Suprapubic skin (tissue), 4 donors: ENCODE measurements at regions not wholly inside any gene's neighbourhood (a gene's known extent, or its start where the extent isn't known, plus 50 kb on each side); places are given as distances from the start of the nearest gene placed in this dataset.

Experiments used
- DNase-seq, 2 donors: peaks; one replicate each; pipeline ENCODE4 v3.0.0-alpha.2; 2019; ENCODE audit warnings: low spot score in 2 of 2
- H3K27ac ChIP-seq: fragments of 200-600 bp; sonication (generic); one replicate; pipeline ENCODE4 v1.5.1; 2019
- H3K27me3 ChIP-seq: fragments of 200-600 bp; sonication (generic); one replicate; pipeline ENCODE4 v1.5.1; 2019
- H3K36me3 ChIP-seq: fragments of 200-600 bp; sonication (generic); one replicate; pipeline ENCODE4 v1.5.1; 2019
- H3K4me1 ChIP-seq: fragments of 200-600 bp; sonication (generic); one replicate; pipeline ENCODE4 v1.5.1; 2019
- H3K4me3 ChIP-seq: fragments of 200-600 bp; sonication (generic); one replicate; pipeline ENCODE4 v1.5.1; 2019; ENCODE audit warnings: mild to moderate bottlenecking
- H3K9me3 ChIP-seq: fragments of 200-600 bp; sonication (generic); one replicate; pipeline ENCODE4 v1.5.1; 2019
- EP300 ChIP-seq: sonication (generic); formaldehyde crosslinking; IDR thresholded peaks from one replicate; pipeline ENCODE4 v1.6.1; 2017; ENCODE audit warnings: antibody characterized with exemption
- POLR2A ChIP-seq, 2 donors: fragments of 450-650 bp; IDR thresholded peaks; one replicate each; pipeline ENCODE4 v1.6.1; 2017; ENCODE audit warnings: antibody characterized with exemption in 2 of 2, mild to moderate bottlenecking in 2 of 2, moderate library complexity in 2 of 2
- POLR2AphosphoS5 ChIP-seq, 3 donors: sonication (generic); formaldehyde crosslinking; IDR thresholded peaks; one replicate each; pipeline ENCODE4 v1.6.1; 2017; ENCODE audit warnings: antibody characterized with exemption in 3 of 3
- WGBS: methylation state at CpG from one replicate; pipeline ENCODE4 v1.1.5; 2018; 5-methylcytosine and 5-hydroxymethylcytosine counted together
- TF ChIP-seq, protein P1 (sequence below), 2 donors: fragments of 200-600 bp in 1 of 2; fragments of 450-650 bp in 1 of 2; sonication (generic) in 1 of 2; IDR thresholded peaks; one replicate each; pipeline ENCODE4 v1.5.1; 2016 to 2019; ENCODE audit warnings: antibody characterized with exemption in 2 of 2, mild to moderate bottlenecking in 1 of 2, moderate library complexity in 1 of 2

DNA sequence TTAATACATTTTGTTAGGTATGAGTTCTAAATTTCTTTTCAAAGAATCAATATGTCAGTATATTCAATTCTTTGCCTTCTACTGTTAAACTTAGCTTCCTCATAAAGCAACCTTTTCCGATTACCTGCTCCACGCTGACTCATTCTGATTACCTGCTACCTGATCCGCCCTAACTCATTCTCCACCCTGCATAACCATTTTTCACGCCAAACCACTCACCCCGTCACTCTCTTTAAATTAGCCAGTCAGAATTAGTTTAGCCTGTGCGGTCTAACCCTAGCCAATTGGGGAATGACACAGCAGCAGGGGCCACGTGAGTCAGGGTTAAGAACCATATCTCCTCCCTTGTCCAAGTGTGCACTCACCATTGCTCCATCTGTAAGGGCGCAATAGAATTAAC is 72.2 kb upstream of the FICD start:
- no peak for TF ChIP-seq POLR2A (IDR thresholded peaks at IDR 0.05)
- no peak for TF ChIP-seq EP300
- TF ChIP-seq, protein P1, sequence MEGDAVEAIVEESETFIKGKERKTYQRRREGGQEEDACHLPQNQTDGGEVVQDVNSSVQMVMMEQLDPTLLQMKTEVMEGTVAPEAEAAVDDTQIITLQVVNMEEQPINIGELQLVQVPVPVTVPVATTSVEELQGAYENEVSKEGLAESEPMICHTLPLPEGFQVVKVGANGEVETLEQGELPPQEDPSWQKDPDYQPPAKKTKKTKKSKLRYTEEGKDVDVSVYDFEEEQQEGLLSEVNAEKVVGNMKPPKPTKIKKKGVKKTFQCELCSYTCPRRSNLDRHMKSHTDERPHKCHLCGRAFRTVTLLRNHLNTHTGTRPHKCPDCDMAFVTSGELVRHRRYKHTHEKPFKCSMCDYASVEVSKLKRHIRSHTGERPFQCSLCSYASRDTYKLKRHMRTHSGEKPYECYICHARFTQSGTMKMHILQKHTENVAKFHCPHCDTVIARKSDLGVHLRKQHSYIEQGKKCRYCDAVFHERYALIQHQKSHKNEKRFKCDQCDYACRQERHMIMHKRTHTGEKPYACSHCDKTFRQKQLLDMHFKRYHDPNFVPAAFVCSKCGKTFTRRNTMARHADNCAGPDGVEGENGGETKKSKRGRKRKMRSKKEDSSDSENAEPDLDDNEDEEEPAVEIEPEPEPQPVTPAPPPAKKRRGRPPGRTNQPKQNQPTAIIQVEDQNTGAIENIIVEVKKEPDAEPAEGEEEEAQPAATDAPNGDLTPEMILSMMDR (IDR thresholded peaks at IDR 0.05): no peak
- no peak for TF ChIP-seq POLR2AphosphoS5 (IDR thresholded peaks at IDR 0.05)
- no peaks in the 10 kb centered on the region for H3K36me3 ChIP-seq
- DNase-seq: no peak
- H3K27ac ChIP-seq: no peak overlapping the region
- WGBS: 61% methylated on average over 8 of the region's 8 CpGs
- H3K4me1 ChIP-seq: peaks cover 7% of the 10 kb centered on the region
- peaks cover 6% of the 10 kb centered on the region for H3K27me3 ChIP-seq
- no peak overlapping the region for H3K4me3 ChIP-seq
- no peaks in the 10 kb centered on the region for H3K9me3 ChIP-seq

DNA sequence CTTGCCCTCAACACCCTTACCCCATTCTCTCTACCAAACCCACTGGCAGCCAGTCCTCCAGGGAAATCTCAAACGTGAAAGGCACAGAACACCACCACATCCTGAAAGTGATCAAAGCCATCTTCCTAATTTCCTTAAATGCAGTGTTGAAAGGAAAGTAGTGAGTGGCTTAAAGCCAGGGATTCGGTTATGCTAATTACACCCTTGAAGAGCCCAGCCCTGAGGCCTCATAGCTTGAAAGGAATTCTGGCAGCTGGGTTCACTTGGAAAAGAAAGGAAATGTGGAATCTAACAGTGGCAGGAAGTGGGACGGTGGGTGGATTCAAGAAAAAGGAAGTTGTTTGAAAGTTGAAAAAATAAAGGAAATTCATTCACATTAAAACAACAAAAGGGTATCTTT is 73.0 kb upstream of the FICD start:
- no peaks in the 10 kb centered on the region for H3K9me3 ChIP-seq
- peaks cover 3% of the 10 kb centered on the region for H3K4me1 ChIP-seq
- H3K36me3 ChIP-seq: no peaks in the 10 kb centered on the region
- H3K4me3 ChIP-seq: no peak overlapping the region
- no peak overlapping the region for H3K27ac ChIP-seq
- 2% methylated on average over 3 of the region's 3 CpGs for WGBS
- peaks cover 6% of the 10 kb centered on the region for H3K27me3 ChIP-seq
- no peak for DNase-seq
- TF ChIP-seq EP300 (no peak), POLR2AphosphoS5 (IDR thresholded peaks at IDR 0.05) (no peak), POLR2A (IDR thresholded peaks at IDR 0.05) (no peak)
- TF ChIP-seq, protein P1 (IDR thresholded peaks at IDR 0.05): no peak

- no peaks in the 10 kb centered on the region for H3K9me3 ChIP-seq
- 54% methylated on average over 4 of the region's 4 CpGs for WGBS
- H3K27me3 ChIP-seq: peaks cover 6% of the 10 kb centered on the region
- DNase-seq: no peak
- H3K27ac ChIP-seq: no peak overlapping the region
- TF ChIP-seq, protein P1 (IDR thresholded peaks at IDR 0.05): no peak
- no peak for TF ChIP-seq POLR2A (IDR thresholded peaks at IDR 0.05)
- TF ChIP-seq EP300: no peak
- no peak for TF ChIP-seq POLR2AphosphoS5 (IDR thresholded peaks at IDR 0.05)
- H3K36me3 ChIP-seq: no peaks in the 10 kb centered on the region
- no peaks in the 10 kb centered on the region for H3K4me1 ChIP-seq
- no peak overlapping the region for H3K4me3 ChIP-seq
Observed at GRCh38 chr12:108441549-108441948, 73.5 kb upstream of the FICD start.

GRCh38 chr12:108440736-108441135 is 74.3 kb upstream of the FICD start:
- TF ChIP-seq EP300 (no peak), POLR2A (IDR thresholded peaks at IDR 0.05) (no peak), POLR2AphosphoS5 (IDR thresholded peaks at IDR 0.05) (no peak)
- TF ChIP-seq, protein P1 (IDR thresholded peaks at IDR 0.05): no peak
- peaks cover 6% of the 10 kb centered on the region for H3K27me3 ChIP-seq
- DNase-seq: no peak
- H3K4me3 ChIP-seq: no peak overlapping the region
- WGBS: 95% methylated on average over 2 of the region's 2 CpGs
- no peaks in the 10 kb centered on the region for H3K9me3 ChIP-seq
- no peaks in the 10 kb centered on the region for H3K36me3 ChIP-seq
- no peaks in the 10 kb centered on the region for H3K4me1 ChIP-seq
- H3K27ac ChIP-seq: no peak overlapping the region

DNA sequence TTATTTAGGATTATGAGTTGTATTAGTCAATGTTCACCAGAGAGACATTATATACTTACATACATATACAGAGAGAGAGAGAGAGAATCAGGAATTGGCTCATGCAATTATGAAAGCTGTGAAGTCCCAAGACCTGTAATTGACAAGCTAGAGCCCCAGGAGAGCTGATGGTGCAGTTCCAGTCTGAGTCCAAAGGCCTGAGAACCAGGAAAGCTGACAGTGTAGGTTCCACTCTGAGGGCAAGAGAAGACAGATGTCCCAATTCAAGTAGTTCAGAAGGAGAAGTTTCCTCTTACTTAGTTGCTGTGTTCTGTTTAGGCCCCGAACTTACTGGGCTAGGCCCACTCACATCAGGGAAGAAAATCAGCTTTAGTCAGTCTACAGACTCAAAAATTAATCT is 76.4 kb upstream of the FICD start:
- Histone ChIP-seq H3K9me3 (no peaks in the 10 kb centered on the region), H3K27me3 (peaks cover 6% of the 10 kb centered on the region), H3K27ac (no peak overlapping the region), H3K4me3 (no peak overlapping the region), H3K36me3 (no peaks in the 10 kb centered on the region), H3K4me1 (no peaks in the 10 kb centered on the region)
- 88% methylated on average over 1 of the region's 1 CpG for WGBS
- TF ChIP-seq POLR2AphosphoS5 (IDR thresholded peaks at IDR 0.05) (no peak), EP300 (no peak), POLR2A (IDR thresholded peaks at IDR 0.05) (no peak)
- TF ChIP-seq, protein P1 (IDR thresholded peaks at IDR 0.05): no peak
- no peak for DNase-seq
